HUES6 (cell line): ENCODE measurements at regions not wholly inside any gene's neighbourhood (a gene's known extent, or its start where the extent isn't known, plus 50 kb on each side); places are given as distances from the start of the nearest gene placed in this dataset.
"Not testable (repeated sequence)": the region's sequence is repeated elsewhere in the genome, so short reads cannot be mapped to it uniquely, and the experiment has no call there.

Experiments used
- H3K27ac ChIP-seq: 2 replicates; pipeline ENCODE4 v1.7.0; 2013; ENCODE audit warnings: low read depth, mild to moderate bottlenecking, low read length, inconsistent platforms
- H3K27me3 ChIP-seq: 2 replicates; pipeline ENCODE4 v1.6.1; 2013; ENCODE audit warnings: low read length; ENCODE audit not compliant: control insufficient read depth, insufficient read depth
- H3K36me3 ChIP-seq: 2 replicates; pipeline ENCODE4 v1.6.1; 2013; ENCODE audit warnings: low read length; ENCODE audit not compliant: control insufficient read depth, insufficient read depth
- H3K4me1 ChIP-seq: 2 replicates; pipeline ENCODE4 v1.6.1; 2013; ENCODE audit warnings: low read length; ENCODE audit not compliant: control insufficient read depth, insufficient read depth
- H3K4me3 ChIP-seq: 2 replicates; pipeline ENCODE4 v1.5.1; 2013; ENCODE audit warnings: low read depth, low read length
- H3K9ac ChIP-seq: one replicate; pipeline ENCODE4 v1.6.1; 2013; ENCODE audit warnings: mild to moderate bottlenecking, low read length
- H3K9me3 ChIP-seq: 2 replicates; pipeline ENCODE4 v1.6.1; 2013; ENCODE audit warnings: low read depth, low read length; ENCODE audit not compliant: control insufficient read depth, insufficient read depth

GRCh38 chr6:126967296-126968005 lies 151.0 kb upstream of the RSPO3 start:
- Histone ChIP-seq H3K9me3 (no peaks in the 10 kb centered on the region), H3K36me3 (no peaks in the 10 kb centered on the region), H3K4me1 (peaks cover 7% of the 10 kb centered on the region), H3K4me3 (no peak overlapping the region), H3K27me3 (no peaks in the 10 kb centered on the region), H3K27ac (no peak overlapping the region), H3K9ac (no peak overlapping the region)

DNA sequence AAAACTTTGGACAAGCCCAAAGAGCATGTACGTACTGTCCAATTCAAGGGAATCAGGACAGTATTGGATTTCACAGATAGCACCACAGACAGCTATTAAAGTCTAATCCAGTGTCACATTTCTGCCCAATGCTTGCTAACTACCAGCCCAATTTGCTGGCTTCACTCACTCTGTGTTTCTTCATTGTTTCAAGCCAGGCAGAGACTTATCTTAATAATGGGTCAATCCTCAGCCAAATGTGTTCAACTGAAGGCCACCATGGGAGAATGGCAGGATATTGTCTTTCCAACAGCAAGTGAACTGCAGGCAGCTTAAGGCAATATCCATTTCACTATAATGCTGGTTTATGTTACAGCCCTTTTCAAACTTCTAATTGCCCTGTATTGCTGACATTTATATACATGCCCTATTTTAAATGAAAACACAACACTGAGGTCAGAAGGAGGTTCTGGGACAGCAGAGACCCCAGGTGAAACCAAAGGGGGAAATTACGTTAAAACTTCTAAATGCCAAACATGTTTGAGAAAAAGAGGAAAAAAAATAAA lies 142.1 kb upstream of the RSPO3 start:
- Histone ChIP-seq H3K27me3 (no peaks in the 10 kb centered on the region), H3K9me3 (no peaks in the 10 kb centered on the region), H3K4me3 (no peak overlapping the region), H3K9ac (no peak overlapping the region), H3K27ac (no peak overlapping the region), H3K36me3 (no peaks in the 10 kb centered on the region), H3K4me1 (peaks cover 7% of the 10 kb centered on the region)

- no peak overlapping the region for H3K27ac ChIP-seq
- H3K4me1 ChIP-seq, result peaks cover 6% of the 10 kb centered on the region
- no peak overlapping the region for H3K4me3 ChIP-seq
- no peaks in the 10 kb centered on the region for H3K9me3 ChIP-seq
- no peak overlapping the region for H3K9ac ChIP-seq
- no peaks in the 10 kb centered on the region for H3K27me3 ChIP-seq
- no peaks in the 10 kb centered on the region for H3K36me3 ChIP-seq
Observed at GRCh38 chr6:126983779-126984178, 134.7 kb upstream of the RSPO3 start.

DNA sequence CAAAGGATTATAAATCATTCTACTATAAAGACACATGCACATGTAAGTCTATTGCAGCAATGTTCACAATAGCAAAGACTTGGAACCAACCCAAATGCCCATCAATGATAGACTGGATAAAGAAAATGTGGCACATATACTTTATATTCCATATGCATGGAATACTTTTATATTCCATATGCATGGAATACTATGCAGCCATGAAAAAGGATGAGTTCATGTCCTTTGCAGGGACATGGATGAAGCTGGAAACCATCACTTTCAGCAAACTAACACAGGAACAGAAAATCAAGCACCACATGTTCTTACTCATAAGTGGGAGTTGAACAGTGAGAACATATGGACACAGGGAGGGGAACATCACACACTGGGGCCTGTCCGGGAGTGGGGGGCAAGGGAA lies 130.3 kb upstream of the RSPO3 start:
- not testable (repeated sequence) for H3K9ac ChIP-seq, H3K4me3 ChIP-seq, H3K36me3 ChIP-seq, H3K27ac ChIP-seq, H3K27me3 ChIP-seq, H3K4me1 ChIP-seq, H3K9me3 ChIP-seq

GRCh38 chr6:127000631-127001030 lies 117.8 kb upstream of the RSPO3 start:
- Histone ChIP-seq H3K4me3 (no peak overlapping the region), H3K27me3 (no peaks in the 10 kb centered on the region), H3K9ac (no peak overlapping the region), H3K9me3 (no peaks in the 10 kb centered on the region), H3K27ac (no peak overlapping the region), H3K4me1 (no peaks in the 10 kb centered on the region), H3K36me3 (no peaks in the 10 kb centered on the region)

- H3K4me3 ChIP-seq, result no peak overlapping the region
- no peak overlapping the region for H3K27ac ChIP-seq
- H3K9me3 ChIP-seq, result no peaks in the 10 kb centered on the region
- H3K4me1 ChIP-seq, result 0 out of 2 replicates have a peak, but pooled peaks cover 4% of the 10 kb centered on the region
- no peak overlapping the region for H3K9ac ChIP-seq
- no peaks in the 10 kb centered on the region for H3K36me3 ChIP-seq
- H3K27me3 ChIP-seq, result no peaks in the 10 kb centered on the region
Observed at GRCh38 chr6:127013865-127014264, 104.6 kb upstream of the RSPO3 start.

DNA sequence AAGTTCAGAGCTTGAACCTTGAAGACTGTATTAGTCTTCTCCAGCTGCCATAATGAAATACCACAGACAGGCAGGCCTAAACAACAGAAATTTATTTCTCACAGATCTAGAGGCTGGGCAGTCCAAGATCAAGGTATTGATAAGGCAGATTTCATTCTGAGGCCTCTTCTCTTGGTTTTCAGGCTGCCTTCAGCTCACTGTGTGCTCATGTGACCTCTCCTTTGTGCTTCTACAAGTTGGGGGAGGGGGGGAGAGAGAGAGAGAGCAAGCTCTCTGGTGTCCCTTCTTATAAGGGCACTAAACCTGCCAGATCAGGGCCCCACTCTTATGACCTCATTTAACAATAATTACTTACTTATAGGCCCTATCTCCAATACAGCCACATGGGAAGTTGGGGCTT lies 102.6 kb upstream of the RSPO3 start:
- Histone ChIP-seq H3K9me3 (no peaks in the 10 kb centered on the region), H3K36me3 (no peaks in the 10 kb centered on the region), H3K27me3 (no peaks in the 10 kb centered on the region)

GRCh38 chr6:127019828-127020227 lies 98.6 kb upstream of the RSPO3 start:
- Histone ChIP-seq H3K27ac (no peak overlapping the region), H3K36me3 (no peaks in the 10 kb centered on the region), H3K9me3 (no peaks in the 10 kb centered on the region), H3K4me1 (0 out of 2 replicates have a peak, but pooled peaks cover 4% of the 10 kb centered on the region), H3K4me3 (no peak overlapping the region), H3K27me3 (no peaks in the 10 kb centered on the region), H3K9ac (no peak overlapping the region)

More for the DNA sequence above, 102.6 kb upstream of the RSPO3 start:
- H3K27ac ChIP-seq, result no peak overlapping the region
- 0 out of 2 replicates have a peak, but pooled peaks cover 4% of the 10 kb centered on the region for H3K4me1 ChIP-seq
- no peak overlapping the region for H3K4me3 ChIP-seq
- H3K9ac ChIP-seq, result no peak overlapping the region

- no peak overlapping the region for H3K4me3 ChIP-seq
- H3K27me3 ChIP-seq, result no peaks in the 10 kb centered on the region
- no peak overlapping the region for H3K27ac ChIP-seq
- H3K9ac ChIP-seq, result no peak overlapping the region
- H3K9me3 ChIP-seq, result no peaks in the 10 kb centered on the region
- H3K36me3 ChIP-seq, result no peaks in the 10 kb centered on the region
- peaks cover 3% of the 10 kb centered on the region; the same call in 1 of the 2 replicates for H3K4me1 ChIP-seq
Observed at GRCh38 chr6:127022302-127022701, 96.2 kb upstream of the RSPO3 start.

DNA sequence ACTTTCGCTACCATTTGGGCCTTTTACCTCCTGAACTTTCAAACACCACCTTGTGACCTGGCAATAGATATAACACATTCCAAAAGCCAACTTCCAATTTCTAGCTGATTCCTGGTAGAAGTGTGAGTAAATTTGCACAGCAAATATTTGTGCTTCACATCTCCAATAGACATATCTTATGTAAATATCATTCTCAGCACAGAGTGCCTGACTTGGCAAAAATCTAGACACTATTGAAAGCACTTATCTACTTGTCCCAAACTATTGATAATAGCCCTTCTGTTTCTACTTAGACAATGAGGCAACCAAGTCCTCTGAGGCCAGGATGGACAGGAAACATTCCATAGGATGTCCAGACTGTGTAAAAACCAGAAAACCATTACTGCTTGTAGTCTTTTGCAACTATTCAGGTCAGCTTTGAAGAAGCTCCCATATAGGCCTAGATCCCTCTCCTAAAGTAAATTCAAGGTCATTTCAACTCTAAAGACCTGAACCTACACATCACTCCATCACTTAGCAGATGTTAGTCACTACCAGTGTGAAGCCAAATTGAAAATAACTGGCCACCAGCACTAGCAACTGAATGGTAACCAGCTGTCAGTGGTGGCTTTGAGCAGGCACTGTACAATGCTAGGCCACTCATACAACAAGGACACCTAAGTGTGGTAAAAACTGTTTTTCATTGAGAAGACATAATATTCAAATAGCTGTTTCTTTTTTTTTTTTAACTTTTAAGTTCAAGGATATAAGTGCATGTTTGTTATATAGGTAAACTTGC lies 95.3 kb upstream of the RSPO3 start:
- Histone ChIP-seq H3K27ac (no peak overlapping the region), H3K9ac (no peak overlapping the region), H3K4me3 (no peak overlapping the region), H3K27me3 (no peaks in the 10 kb centered on the region), H3K4me1 (peaks cover 3% of the 10 kb centered on the region; the same call in 1 of the 2 replicates), H3K9me3 (no peaks in the 10 kb centered on the region), H3K36me3 (no peaks in the 10 kb centered on the region)

DNA sequence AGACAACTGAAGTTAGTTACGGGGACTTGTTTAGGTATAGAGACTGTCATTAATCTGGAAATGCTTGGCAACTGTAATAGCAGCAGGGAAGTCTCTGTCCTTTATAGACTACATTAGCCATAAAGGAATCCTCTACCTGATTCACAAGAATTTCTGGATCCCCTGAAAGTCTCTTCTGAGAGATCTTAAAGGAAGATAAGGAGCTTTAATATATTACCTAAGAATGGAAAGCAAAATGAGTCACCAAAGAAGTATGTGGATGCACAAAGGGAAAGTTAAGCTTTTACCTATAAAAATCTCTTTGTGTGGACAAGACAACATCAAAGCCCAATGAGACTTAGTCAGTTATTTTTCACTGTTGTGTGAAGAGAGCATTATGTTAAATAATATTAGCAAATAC lies 92.2 kb upstream of the RSPO3 start:
- H3K9ac ChIP-seq, result no peak overlapping the region
- no peaks in the 10 kb centered on the region for H3K27me3 ChIP-seq
- no peak overlapping the region for H3K27ac ChIP-seq
- H3K4me1 ChIP-seq, result peaks cover 3% of the 10 kb centered on the region; the same call in 1 of the 2 replicates
- H3K9me3 ChIP-seq, result no peaks in the 10 kb centered on the region
- no peak overlapping the region for H3K4me3 ChIP-seq
- no peaks in the 10 kb centered on the region for H3K36me3 ChIP-seq
